DOHH2 (cell line): ENCODE measurements at regions not wholly inside any gene's neighbourhood (a gene's known extent, or its start where the extent isn't known, plus 50 kb on each side); places are given as distances from the start of the nearest gene placed in this dataset.
"Not testable (repeated sequence)": the region's sequence is repeated elsewhere in the genome, so short reads cannot be mapped to it uniquely, and the experiment has no call there.

Experiments used
- H3F3A ChIP-seq: fragments of 200-600 bp; sonication (generic), shearing (Covaris generic); 2 replicates; pipeline ENCODE4 v1.6.0; 2016; ENCODE audit warnings: antibody characterized with exemption, mild to moderate bottlenecking; ENCODE audit not compliant: control insufficient read depth, insufficient read depth
- H3K27ac ChIP-seq: fragments of 200-600 bp; sonication (generic); 2 replicates; pipeline ENCODE4 v1.5.1; 2014; ENCODE audit warnings: low read depth, mild to moderate bottlenecking, low read length, moderate library complexity
- H3K27me3 ChIP-seq: fragments of 200-600 bp; sonication (generic); 2 replicates; pipeline ENCODE4 v1.6.1; 2014; ENCODE audit warnings: mild to moderate bottlenecking, low read length, mixed read lengths; ENCODE audit not compliant: control insufficient read depth
- H3K36me3 ChIP-seq: fragments of 200-600 bp; sonication (generic); 2 replicates; pipeline ENCODE4 v1.6.1; 2014; ENCODE audit warnings: mild to moderate bottlenecking, low read length, moderate library complexity, mixed read lengths; ENCODE audit not compliant: control insufficient read depth
- H3K4me1 ChIP-seq: fragments of 200-600 bp; sonication (generic); 2 replicates; pipeline ENCODE4 v1.6.1; 2014; ENCODE audit warnings: mild to moderate bottlenecking, low read length, mixed read lengths; ENCODE audit not compliant: control insufficient read depth
- H3K4me2 ChIP-seq: fragments of 200-600 bp; sonication (generic); 2 replicates; pipeline ENCODE4 v1.6.0; 2014; ENCODE audit warnings: mild to moderate bottlenecking, low read length, moderate library complexity
- H3K4me3 ChIP-seq: fragments of 200-600 bp; sonication (generic); 2 replicates; pipeline ENCODE4 v1.5.1; 2014; ENCODE audit warnings: mild to moderate bottlenecking, low read length, mixed read lengths
- H3K79me2 ChIP-seq: fragments of 200-600 bp; sonication (generic); 2 replicates; pipeline ENCODE4 v1.6.1; 2014; ENCODE audit warnings: mild to moderate bottlenecking, low read length, mixed read lengths; ENCODE audit not compliant: control insufficient read depth
- H3K9me2 ChIP-seq: fragments of 200-600 bp; sonication (generic); replicated peaks from 2 replicates; pipeline ENCODE4 v1.6.1; 2014; ENCODE audit warnings: mild to moderate bottlenecking, low read length, mixed read lengths; ENCODE audit not compliant: control insufficient read depth
- H3K9me3 ChIP-seq: fragments of 200-600 bp; sonication (generic); 2 replicates; pipeline ENCODE4 v1.6.1; 2014; ENCODE audit warnings: antibody characterized with exemption, low read length, mixed read lengths; ENCODE audit not compliant: control insufficient read depth, insufficient read depth
- H4K20me1 ChIP-seq: fragments of 200-600 bp; sonication (generic); 2 replicates; pipeline ENCODE4 v1.6.0; 2014; ENCODE audit warnings: low read depth, mild to moderate bottlenecking, antibody characterized with exemption, low read length, moderate library complexity; ENCODE audit not compliant: control insufficient read depth, insufficient read depth
- EZH2phosphoT487 ChIP-seq: fragments of 200-600 bp; sonication (generic); IDR thresholded peaks from 2 replicates; pipeline ENCODE4 v1.6.1; 2017; ENCODE audit warnings: borderline replicate concordance, mild to moderate bottlenecking, antibody characterized with exemption, low read length, moderate library complexity, mixed read lengths
- TF ChIP-seq, protein P1 (sequence below): fragments of 200-600 bp; sonication (generic); IDR thresholded peaks from one replicate; pipeline ENCODE4 v1.5.1; 2014; ENCODE audit warnings: antibody characterized with exemption, mild to moderate bottlenecking, low read depth, low read length; ENCODE audit not compliant: poor library complexity, severe bottlenecking

DNA sequence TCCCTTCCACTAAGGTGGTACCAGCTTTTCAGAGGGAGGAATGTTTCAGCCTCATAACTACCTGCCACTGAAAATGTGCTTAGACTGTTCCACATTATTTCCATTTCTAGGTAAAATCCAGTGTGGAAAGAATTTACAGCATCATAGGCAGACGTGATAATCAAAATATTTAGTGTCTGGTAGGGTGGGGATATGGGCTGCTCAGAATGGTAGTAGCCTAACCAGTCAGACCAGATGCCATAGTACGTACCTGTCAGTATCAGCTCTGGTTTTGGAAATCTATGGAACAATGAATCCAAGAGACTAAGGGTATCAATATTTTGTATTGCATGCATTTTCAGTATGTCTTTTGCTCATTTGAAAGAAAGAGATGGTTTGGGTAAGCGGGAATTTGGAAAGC, 76.8 kb upstream of the APBB1IP start:
- H3K36me3 ChIP-seq: no peaks in the 10 kb centered on the region
- H4K20me1 ChIP-seq: no peaks in the 10 kb centered on the region
- no peak for TF ChIP-seq EZH2phosphoT487
- TF ChIP-seq, protein P1, sequence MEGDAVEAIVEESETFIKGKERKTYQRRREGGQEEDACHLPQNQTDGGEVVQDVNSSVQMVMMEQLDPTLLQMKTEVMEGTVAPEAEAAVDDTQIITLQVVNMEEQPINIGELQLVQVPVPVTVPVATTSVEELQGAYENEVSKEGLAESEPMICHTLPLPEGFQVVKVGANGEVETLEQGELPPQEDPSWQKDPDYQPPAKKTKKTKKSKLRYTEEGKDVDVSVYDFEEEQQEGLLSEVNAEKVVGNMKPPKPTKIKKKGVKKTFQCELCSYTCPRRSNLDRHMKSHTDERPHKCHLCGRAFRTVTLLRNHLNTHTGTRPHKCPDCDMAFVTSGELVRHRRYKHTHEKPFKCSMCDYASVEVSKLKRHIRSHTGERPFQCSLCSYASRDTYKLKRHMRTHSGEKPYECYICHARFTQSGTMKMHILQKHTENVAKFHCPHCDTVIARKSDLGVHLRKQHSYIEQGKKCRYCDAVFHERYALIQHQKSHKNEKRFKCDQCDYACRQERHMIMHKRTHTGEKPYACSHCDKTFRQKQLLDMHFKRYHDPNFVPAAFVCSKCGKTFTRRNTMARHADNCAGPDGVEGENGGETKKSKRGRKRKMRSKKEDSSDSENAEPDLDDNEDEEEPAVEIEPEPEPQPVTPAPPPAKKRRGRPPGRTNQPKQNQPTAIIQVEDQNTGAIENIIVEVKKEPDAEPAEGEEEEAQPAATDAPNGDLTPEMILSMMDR: no peak
- H3K4me3 ChIP-seq: no peak overlapping the region
- no peaks in the 10 kb centered on the region for H3F3A ChIP-seq
- H3K9me2 ChIP-seq: no peaks in the 10 kb centered on the region
- H3K27me3 ChIP-seq: no peaks in the 10 kb centered on the region
- H3K79me2 ChIP-seq: no peaks in the 10 kb centered on the region
- peak overlapping the region; percentile 48; the same call in 1 of the 2 replicates for H3K4me2 ChIP-seq
- peaks cover 31% of the 10 kb centered on the region for H3K4me1 ChIP-seq
- H3K27ac ChIP-seq: no peak overlapping the region
- H3K9me3 ChIP-seq: no peaks in the 10 kb centered on the region

DNA sequence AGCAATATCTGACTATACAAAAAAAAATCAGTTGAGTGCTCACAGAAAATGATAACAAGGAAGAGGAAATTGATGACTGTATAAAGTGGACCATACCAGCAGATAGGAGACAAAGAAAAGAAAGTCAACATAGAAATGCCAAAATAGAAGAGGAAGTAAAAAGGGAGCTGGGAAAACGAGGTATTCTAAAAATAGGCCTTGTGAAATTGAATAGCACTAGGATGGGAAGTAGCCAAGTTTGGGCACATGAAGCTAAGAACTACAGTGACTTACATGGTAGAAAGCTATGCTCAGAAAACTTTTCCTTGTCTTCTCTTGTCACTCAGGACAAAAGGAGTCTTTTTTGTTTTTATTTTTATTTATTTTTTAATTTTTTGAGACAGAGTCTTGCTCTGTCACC, 76.2 kb upstream of the APBB1IP start:
- H3K27ac ChIP-seq: no peak overlapping the region
- no peak for TF ChIP-seq EZH2phosphoT487
- TF ChIP-seq, protein P1: no peak

DNA sequence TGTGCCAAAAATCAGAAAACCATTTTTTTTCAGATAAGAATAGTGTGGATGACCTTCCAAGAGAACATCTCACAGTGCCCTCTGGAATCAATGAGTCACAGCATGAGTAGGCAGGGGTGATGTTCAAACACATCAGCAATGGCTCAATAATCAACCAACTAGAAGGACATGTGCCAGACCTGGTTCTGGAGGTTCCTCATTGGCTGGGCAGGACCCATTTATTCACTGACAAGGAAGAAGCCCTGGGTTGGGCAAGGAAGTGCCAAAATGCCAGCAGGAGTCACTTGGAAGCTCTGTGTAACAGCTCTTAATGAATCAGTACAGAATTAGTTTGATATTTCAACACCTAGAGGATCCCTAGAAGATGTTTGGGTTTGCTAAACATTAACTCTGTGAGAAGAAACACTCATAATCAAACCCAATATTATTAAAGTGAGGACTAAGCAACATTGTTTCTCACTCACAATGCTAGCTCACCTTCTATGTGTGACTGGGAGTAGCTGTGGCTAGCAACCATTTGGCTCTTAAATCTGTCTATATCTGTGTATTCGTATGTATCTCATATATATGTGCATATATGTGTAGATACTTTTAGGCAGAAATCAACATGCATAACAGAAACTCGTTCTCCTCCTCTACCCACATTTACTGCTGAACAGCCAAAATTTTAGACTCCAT, 72.3 kb upstream of the APBB1IP start:
- Histone ChIP-seq H4K20me1 (no peaks in the 10 kb centered on the region), H3K79me2 (no peaks in the 10 kb centered on the region), H3K4me1 (peaks cover 27% of the 10 kb centered on the region), H3K9me3 (peaks cover 5% of the 10 kb centered on the region), H3K9me2 (no peaks in the 10 kb centered on the region), H3K4me3 (no peak overlapping the region), H3K4me2 (no peak overlapping the region), H3K27ac (no peak overlapping the region), H3F3A (no peaks in the 10 kb centered on the region), H3K27me3 (no peaks in the 10 kb centered on the region), H3K36me3 (no peaks in the 10 kb centered on the region)
- TF ChIP-seq, protein P1: no peak

More for the DNA sequence above, 76.2 kb upstream of the APBB1IP start:
- peaks cover 31% of the 10 kb centered on the region for H3K4me1 ChIP-seq
- no peaks in the 10 kb centered on the region for H4K20me1 ChIP-seq
- no peaks in the 10 kb centered on the region for H3K9me3 ChIP-seq
- H3K9me2 ChIP-seq: no peaks in the 10 kb centered on the region
- no peaks in the 10 kb centered on the region for H3K79me2 ChIP-seq
- no peaks in the 10 kb centered on the region for H3F3A ChIP-seq
- no peaks in the 10 kb centered on the region for H3K36me3 ChIP-seq
- H3K4me2 ChIP-seq: no peak overlapping the region
- no peaks in the 10 kb centered on the region for H3K27me3 ChIP-seq
- H3K4me3 ChIP-seq: no peak overlapping the region

DNA sequence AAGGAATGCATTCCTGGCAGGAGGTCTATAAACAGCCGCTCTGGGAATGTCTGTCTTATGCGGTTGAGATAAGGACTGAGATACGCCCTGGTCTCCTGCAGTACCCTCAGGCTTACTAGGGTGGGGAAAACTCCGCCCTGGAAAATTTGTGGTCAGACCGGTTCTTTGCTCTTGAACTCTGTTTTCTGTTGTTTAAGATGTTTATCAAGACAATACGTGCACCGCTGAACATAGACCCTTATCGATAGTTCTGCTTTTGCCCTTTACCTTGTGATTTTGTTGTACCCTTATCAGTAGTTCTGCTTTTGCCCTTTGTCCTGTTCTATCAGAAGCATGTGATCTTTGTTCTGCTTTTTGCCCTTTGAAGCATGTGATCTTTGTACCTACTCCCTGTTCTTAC, 71.1 kb upstream of the APBB1IP start:
- not testable (repeated sequence) for H3K27me3 ChIP-seq, H3K4me3 ChIP-seq, H3K9me3 ChIP-seq, H3K79me2 ChIP-seq, H3F3A ChIP-seq, H3K4me2 ChIP-seq, H3K9me2 ChIP-seq, H3K27ac ChIP-seq, H3K36me3 ChIP-seq, H4K20me1 ChIP-seq
- peaks cover 27% of the 10 kb centered on the region for H3K4me1 ChIP-seq
